ENCODE measurements at regions not wholly inside any gene's neighbourhood (a gene's known extent, or its start where the extent isn't known, plus 50 kb on each side); places are given as distances from the start of the nearest gene placed in this dataset.

DNA sequence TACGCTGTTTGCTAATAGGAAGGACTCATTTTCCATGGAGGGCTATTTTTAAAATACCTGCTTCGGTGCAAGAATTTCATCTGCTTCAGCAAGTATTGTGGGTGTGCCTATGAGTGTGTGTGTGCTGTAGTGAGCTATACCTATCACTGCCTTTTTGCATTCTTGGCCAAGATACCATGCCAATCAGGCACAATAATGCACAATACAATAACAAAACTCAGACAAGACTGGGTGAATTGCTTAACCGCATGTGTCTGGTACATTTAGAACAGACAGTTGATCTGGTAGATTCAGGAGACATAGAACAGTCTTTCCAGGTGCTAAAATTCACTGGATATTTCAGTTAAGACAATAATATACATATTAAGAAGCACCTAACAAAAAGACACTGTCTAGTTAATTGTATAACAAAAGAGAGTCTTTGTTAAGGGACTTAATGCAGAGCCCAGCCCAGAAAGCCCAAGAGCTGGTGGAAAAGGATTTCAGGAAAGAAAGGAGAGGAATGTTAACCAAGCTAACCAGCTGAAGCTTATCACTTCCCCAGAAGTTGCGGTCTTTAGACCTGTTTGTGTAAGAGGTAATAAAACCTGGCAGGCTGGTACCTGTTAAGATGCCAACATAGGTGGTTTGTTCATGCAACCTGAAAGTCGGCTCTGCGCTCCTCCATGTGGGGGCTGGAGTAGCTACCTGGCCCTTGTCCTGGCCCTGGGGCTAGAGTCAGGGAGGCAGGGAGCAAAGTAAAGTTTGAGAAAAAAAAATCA, 153.3 kb upstream of the RBMS1 start:
- TF ChIP-seq, protein P1, sequence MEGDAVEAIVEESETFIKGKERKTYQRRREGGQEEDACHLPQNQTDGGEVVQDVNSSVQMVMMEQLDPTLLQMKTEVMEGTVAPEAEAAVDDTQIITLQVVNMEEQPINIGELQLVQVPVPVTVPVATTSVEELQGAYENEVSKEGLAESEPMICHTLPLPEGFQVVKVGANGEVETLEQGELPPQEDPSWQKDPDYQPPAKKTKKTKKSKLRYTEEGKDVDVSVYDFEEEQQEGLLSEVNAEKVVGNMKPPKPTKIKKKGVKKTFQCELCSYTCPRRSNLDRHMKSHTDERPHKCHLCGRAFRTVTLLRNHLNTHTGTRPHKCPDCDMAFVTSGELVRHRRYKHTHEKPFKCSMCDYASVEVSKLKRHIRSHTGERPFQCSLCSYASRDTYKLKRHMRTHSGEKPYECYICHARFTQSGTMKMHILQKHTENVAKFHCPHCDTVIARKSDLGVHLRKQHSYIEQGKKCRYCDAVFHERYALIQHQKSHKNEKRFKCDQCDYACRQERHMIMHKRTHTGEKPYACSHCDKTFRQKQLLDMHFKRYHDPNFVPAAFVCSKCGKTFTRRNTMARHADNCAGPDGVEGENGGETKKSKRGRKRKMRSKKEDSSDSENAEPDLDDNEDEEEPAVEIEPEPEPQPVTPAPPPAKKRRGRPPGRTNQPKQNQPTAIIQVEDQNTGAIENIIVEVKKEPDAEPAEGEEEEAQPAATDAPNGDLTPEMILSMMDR (IDR thresholded peaks at IDR 0.05; ENCODE audit: insufficient read depth, low read depth, low read length) = no peak
- TF ChIP-seq EZH2 (IDR thresholded peaks at IDR 0.05; ENCODE audit: insufficient read depth, low read length) = no peak

All from astrocyte (in vitro differentiated cells and primary cell).